Left ventricle myocardium superior (tissue), 1 donor: ENCODE measurements at regions not wholly inside any gene's neighbourhood (a gene's known extent, or its start where the extent isn't known, plus 50 kb on each side); places are given as distances from the start of the nearest gene placed in this dataset.
"Not testable (repeated sequence)": the region's sequence is repeated elsewhere in the genome, so short reads cannot be mapped to it uniquely, and the experiment has no call there.

Experiments used
- ATAC-seq: fragments of 200-7000 bp; cut with Tn5 transposase; one replicate; pipeline ENCODE4 v1.9.1; 2020; ENCODE audit warnings: mild to moderate bottlenecking, moderate library complexity
- DNase-seq: peaks from one replicate; pipeline ENCODE4 v3.0.0-alpha.2; 2020
- intact Hi-C: fragments of 100-400 bp; cut with micrococcal nuclease; formaldehyde crosslinking; loops from one replicate; pipeline ENCODE4 v1.11.0; 2022
- donor health status: DM: no; HTN: yes; CAD: no; lungs with severe emphysema.

DNA sequence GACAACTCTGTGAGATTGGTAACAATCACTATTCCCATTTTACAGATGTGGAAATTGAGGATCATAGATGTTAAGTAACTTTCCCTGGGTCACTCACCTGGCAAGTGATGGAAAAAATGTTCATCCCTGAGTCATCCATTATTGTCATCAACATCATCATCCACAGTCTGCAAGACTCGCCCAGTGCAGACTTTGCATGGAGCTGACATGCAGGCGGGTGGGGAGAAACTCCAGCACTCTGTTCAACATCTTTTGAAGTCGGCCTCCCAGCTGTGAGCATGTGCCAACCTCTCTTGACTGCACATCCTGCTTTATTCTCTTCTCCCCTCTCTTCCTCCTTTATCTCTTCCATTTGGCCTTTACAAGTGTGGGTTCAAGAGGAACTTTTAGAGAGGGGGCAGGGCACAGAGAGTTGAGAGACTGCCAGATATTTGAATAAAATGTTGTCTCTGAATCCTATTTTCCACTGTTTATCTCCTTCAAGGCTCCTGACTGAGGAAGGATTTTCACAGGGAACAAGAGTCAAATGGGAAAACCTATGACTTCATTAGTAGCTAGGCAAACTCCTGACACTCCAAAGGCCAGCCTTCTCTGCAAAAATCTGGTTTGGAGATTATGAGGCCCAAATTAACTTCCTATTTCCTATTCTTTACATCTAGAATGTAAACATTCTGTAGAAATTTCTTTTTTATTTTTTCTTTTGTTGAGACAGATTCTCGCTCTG is 283.7 kb upstream of the PODXL start:
- intact Hi-C loops: no loop called here
- ATAC-seq: no peak
- no peak for DNase-seq

DNA sequence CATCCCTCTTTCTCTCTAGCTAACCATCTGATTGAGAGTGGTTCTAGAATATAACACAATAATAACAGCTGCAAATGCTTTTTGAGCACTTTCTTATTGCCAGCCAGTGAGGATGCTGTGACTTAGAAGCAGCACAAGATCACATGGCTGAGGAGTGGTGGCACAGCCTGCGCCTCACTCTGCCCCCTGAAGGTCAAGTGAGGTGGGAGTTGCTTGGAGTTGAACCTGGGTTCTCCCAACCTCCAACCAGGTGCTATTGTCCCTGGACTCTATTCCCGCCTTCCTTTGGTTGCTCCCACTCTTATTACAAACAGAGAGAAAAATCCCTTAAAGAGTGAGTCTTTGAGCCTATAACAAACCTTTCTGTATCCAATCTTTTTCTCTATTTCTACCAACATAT is 280.3 kb upstream of the PODXL start:
- DNase-seq: no peak
- ATAC-seq: no peak
- intact Hi-C loops: no loop called here

DNA sequence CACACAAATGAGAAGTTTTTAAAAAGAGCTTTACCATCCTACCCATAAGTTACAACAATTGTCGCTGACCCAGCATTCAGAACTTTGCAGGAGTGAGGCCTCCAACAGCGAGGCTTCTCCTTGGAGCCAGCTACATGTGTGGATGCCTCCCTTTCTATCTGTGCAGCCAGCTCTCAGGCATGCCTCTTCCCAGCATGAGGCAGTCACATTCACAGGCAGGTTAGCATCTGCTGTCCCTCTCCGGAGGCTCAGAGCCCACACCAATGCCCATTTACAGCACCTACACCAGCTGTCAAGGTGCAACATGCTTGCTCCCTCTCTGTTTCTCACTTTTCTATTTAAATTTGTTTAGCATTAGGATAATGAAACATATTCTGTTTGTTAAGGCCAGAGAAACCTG is 278.7 kb upstream of the PODXL start:
- ATAC-seq (no peak), DNase-seq (no peak)
- intact Hi-C loops: no loop called here

DNA sequence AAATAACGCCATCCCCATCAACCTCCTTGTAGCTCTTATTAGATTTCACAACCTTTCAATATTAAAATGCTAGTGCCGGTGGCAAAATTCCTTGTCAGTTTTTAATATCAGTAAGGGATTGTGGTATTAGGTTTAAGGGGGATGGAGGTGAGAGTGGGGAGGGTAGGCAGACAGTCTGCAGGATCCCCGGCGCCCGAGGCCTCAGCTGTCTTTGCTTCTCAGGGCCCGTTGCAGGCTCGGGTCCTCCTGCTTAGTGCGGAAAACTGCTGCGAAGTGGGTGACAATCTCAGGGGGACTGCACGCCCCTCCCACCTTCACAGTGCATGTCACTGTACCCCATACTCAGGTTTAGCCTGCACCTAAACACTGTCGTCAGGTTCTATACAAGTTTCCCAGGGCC is 274.3 kb upstream of the PODXL start:
- intact Hi-C loops: no loop called here
- DNase-seq: no peak
- no peak for ATAC-seq

DNA sequence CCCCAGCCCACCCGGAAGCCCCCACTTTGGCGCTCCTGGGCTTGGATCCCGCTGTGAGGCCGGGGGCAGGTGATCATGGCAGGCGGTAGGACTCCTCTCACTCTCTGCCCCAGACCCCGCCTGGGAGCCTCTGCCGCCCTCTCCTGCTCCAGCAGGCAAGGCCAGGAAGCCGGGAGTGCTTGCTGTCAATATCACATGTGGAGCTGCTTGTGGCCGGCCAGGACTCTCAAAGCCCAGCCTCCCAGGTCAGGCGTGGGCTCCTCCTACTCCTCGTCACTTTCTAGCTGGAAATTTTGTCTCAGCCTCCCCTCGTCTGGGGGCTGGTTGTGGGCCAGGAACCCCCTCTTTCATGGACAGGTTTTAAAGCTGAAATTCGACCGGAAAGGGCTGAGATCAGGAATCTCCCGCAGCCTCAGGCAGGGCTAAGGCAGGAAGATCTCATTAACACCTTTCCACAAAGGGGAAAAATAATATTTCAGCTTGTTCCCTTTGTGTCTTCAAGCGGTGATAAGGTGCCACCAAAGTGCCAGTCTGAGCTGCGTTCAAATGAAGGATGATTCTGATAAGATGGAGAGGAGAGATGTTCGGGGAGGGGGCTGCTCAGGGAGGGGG is 273.6 kb upstream of the PODXL start:
- ATAC-seq (peak; percentile 41), DNase-seq (no peak)
- intact Hi-C loops: no loop called here

DNA sequence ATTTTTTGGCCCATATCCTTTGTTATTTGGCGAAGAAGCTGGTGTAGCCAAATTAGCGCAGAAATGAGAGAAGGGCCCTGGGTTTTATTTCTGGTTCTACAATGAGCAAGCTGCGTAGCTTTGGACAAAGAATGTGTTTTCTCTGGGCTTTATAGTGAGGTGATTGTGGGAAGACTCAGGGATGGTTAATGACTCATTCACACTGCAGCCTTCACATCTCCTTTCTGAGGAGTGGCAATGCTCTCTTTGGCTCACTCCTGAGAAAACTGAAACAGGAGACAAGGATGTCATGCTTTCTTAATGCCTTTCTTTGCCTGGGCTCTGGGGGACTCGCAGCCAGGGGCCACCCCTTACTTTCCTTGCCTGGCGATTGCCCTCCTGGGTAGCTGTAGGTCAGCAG is 271.0 kb upstream of the PODXL start:
- DNase-seq: no peak
- ATAC-seq: no peak
- intact Hi-C loops: no loop called here

DNA sequence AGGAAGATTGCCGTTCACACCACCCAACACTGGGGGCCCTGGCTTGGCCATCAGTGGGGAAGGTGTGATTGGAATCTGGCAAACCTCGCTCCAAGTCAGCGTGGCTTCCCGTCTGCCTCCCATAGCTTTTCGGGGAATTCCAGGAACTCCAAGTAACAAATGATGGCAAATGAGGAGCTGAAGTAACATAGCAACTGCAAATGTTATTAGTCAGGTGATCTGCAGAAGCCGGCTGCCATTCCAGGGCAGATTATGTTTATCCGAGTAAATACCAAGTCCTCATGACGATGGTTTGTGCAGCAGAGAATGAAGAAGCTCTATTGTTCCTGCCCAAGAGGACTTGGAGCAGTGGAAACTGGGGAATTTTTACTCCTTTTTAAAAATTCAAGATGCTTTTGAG is 270.5 kb upstream of the PODXL start:
- DNase-seq (no peak), ATAC-seq (no peak)
- intact Hi-C loops: no loop called here

DNA sequence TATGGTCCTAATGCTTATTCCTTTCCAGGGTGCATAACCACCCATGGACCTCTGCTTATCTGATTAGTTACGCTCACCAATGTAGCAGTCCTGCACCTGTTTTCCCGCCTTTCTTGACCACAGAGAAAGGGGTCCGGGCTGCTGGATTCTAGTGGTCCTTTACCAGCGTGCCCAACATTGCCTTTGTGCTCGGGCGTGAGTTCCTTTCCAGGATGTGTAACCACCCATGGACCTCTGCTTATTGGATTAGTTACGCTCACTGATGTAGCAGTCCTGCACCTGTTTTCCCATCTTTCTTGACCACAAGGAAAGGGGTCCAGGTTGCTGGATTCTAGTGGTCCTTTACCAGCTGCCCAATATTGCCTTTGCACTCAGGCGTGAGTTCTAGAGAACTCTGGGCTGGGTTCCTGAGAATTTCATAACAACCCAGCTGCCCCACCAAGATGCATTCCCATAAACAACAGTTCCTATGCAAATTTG is 267.6 kb upstream of the PODXL start:
- DNase-seq, intact Hi-C loops, ATAC-seq: not testable (repeated sequence)

DNA sequence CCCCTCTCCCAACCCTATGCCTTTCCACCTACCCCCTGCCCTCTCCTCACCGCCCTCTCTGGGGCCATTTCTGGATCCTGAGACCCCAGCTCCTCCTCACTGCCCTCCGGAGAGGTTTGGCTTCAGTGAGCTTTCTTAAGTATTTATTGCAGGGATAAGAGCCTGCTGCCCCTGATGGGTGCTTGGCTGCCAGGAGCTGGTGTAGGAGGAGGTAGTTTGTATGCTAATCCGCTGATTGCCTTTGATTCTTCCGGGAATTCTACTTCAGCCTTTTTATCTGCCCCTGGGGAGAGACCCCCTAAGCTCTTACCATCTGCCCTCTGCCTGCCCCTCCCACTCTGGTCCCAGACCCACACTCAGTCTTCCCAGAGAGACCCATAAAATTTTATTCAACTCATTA is 263.5 kb upstream of the PODXL start:
- DNase-seq (no peak), ATAC-seq (no peak)
- intact Hi-C loops: no loop called here

DNA sequence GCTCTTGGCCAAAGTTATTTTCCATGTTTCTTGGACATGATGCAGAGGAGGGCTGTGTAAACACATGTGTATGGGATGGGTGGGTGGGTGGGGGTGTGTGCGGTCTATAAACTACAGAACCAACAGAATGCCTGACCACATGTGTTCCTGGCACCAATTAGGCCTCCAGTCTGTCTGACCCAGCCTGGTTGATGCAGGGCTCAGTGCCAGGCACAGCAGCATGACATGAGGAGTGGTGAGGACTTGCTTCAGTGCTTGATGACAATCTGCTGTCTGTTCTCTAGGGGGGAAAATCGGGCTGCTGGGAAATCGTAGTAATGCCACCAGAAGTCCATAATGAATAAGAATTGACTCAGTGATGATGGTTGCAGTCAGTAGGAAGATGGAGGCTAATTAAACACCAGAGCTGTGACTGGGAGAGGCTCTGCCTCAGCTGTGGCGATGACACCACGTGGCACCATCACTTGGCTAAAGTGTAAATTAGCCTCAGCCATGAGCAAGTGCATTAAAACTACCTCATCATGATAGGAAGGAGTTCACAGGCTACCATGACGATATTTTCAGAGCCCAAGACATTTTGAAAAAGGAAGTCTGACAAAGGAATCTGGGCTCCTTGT is 260.1 kb upstream of the PODXL start:
- intact Hi-C loops: no loop called here
- DNase-seq (no peak), ATAC-seq (no peak)

DNA sequence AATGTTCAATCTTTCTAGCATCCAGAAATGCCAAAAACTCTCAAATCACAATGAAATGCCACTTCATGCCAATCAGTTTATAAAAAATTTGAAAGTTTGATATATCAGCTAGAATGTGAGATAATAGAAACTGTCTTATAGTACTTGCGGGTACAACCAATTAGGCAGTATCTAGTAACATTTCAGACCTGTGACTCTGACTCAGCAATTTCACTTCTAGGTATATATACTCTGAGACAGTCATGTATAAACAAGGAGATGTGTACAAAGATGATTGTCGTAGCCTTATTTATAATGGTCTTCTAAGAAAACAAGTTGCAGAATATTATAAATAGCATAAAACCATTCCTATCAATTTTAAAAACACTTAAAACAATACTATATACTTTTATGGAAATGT is 252.3 kb upstream of the PODXL start:
- DNase-seq (no peak), ATAC-seq (no peak)
- intact Hi-C loops: no loop called here

DNA sequence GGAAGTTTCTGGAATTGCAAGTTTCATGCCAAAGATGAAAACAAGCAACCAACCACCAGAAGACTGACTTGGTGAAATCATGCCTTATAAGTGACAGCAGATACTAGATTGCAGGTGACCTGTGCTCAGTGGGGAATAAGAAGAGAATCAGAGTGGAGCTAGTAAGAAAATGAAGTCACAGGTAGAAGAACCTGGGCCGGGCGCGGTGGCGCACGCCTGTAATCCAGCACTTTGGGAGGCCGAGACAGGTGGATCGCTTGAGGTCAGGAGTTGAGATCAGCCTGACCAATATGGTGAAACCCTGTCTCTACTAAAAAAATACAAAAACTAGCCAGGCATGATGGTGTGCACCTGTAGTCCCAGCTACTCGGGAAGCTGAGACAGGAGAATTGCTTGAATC is 251.7 kb upstream of the PODXL start:
- DNase-seq, ATAC-seq, intact Hi-C loops: not testable (repeated sequence)

DNA sequence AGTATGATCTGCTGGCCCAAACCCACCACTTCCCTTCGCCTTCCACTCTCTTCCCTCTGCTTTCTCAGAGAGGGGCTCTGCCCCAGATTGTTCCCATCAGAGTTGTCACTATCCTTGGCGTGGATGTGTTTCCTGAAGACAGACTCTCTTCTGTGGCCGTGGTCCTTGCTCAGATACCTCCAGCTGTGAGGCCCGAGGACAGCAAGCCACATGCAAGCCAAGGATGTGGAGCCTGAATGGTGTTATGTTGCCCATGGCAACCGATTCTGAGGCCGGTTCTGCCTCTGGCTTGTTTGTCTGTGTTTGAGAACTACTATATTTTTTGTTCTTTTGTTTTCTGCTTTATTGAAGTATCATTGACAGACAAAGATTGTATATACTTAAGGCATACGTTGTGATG is 247.4 kb upstream of the PODXL start:
- ATAC-seq (no peak), DNase-seq (no peak)
- intact Hi-C loops: no loop called here

DNA sequence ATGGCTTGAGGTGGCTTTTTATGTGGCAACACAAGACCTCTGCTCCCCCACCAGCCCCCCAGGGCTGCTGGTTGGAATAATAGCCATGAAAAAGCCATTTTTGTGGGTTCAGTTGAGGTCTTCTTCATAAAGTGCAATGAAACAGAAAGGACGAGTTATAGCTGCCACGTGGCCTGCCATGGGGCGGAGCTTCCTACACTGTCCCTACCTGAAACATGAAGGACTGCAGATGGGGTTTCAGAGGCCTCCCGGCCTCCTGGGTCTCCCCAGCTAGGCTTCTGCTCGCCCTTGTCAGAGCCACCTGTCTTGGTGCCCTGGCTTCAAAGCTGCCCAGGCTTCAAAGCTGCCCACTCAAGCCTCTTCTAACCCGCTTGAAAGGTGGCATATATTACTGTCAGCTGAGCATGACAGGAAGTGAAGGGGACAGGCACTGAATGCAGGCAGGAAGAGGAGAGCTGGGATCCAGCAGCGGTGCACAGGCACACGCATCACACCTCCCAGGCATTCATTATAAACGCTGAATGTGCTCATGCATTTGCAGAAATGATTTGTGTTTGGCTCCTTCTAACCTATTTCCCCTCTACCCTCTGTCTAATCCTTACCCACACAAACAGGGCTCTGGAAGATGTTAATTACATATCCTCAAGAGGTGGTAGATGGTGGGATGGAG is 245.9 kb upstream of the PODXL start:
- intact Hi-C loops: no loop called here
- no peak for ATAC-seq
- no peak for DNase-seq

DNA sequence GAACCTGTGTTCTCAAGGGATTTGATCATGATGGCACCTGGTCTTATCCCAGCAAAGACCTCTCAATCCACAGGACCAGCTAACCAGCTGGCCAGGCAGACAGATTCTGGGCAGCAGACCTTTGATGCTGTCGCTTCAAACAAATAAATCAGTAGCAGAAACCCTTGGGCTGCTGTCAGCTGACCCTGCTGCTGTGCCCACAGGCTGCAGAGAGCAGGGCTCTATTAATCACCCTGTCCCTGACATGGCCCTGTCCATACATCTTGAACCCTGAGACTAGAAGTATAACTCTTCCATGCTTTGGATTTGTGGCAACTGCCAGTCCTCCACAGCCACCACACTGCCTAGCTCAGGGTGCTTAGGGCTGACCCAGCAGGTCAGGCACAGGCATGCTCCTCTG is 244.1 kb upstream of the PODXL start:
- no peak for ATAC-seq
- DNase-seq: no peak
- intact Hi-C loops: no loop called here

DNA sequence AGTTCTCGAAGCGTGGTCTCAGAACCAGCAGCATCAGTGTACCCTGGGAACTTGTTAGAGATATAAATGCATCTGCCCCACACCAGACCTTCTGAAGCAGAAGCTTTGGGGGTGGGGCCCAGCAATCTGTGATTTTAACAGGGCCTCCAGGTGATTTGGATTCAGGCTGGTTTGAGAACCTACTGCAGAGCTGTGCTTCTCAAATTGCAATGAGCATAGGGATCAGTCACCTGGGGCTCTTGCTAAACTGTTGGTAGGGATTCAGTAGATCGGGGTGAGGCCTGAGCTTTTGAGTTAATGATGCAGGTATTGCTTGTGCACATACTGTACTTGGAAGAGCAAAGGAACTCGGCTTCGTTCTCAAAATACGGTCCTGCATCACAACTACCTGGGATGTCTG is 243.6 kb upstream of the PODXL start:
- intact Hi-C loops: no loop called here
- DNase-seq (no peak), ATAC-seq (no peak)

DNA sequence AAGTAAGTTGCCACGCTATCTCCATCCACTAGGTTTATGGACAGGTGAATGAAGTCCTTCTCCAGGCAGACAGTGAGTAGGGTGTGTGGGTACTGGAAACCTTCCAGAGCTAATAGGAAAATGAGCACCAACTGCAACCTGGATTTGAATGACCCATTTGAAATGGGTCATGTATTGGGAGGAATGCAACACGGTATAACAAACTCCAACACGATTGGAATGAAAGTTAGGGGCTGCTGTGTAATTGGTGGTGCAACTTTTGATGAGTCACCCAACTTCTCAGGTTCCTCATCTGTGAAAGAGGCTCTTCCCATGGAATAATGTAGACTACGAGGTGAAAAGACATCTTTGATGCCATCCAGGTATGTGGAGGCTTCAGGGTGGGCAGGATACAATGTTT is 241.4 kb upstream of the PODXL start:
- DNase-seq (no peak), ATAC-seq (no peak)
- intact Hi-C loops: no loop called here

DNA sequence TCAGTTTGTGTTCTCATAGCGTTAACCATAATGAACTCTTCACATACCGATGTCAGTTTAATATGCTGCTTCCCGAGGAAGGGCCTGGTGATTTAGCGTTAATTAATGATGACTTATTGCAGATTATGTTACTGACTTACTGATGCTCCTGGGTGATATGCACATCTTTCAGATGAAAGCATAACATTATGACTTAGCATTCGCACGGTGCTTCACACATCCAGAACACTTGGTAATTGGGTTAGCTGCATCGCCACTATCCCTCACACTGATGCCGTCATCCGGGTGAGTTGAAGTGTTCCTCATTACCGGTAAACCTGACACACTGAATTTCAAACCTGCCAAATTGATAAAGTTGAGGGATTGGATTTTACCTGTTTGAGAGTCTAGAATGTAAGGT is 239.0 kb upstream of the PODXL start:
- intact Hi-C loops: no loop called here
- ATAC-seq: no peak

DNA sequence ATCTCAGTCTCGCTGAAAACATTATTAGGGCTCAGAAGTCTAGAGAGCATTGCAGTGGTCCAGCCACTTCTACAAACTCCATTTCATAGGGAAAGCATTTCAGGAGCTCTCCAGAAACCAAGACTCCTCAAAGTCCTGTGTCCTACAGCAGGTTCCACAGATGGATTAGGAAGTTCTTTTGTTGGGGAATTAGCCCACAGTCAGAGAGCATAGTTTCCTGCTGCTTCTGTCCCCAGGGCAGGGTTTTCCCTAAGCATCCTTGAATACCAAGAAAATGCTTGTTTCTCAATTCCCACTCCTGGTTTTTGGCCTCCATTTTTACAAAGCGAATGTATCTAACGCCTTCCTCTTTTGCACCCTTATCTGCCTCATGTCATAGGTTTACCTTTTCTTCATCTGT is 235.9 kb upstream of the PODXL start:
- no peak for DNase-seq
- ATAC-seq: no peak
- intact Hi-C loops: no loop called here

More for the DNA sequence above, 239.0 kb upstream of the PODXL start:
- no peak for DNase-seq

DNA sequence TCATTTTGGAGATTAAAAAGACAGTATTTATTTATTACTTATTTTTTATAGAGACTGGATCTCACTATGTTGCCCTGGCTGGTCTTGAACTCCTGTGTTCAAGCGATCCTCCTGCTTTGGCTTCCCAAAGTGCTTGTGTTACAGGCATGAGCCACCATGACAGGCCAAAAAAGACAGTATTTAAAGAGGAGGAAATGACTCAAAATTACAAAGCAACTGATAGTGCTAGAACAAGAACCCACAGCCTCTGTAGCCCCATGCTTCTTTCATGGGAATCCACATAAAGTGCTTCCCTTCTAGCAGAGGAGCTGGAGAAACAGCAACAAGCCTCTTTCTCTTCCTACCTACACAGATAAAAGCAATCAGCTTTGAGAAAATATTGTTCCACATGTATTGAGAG is 230.7 kb upstream of the PODXL start:
- DNase-seq (no peak), ATAC-seq (no peak)
- intact Hi-C loops: no loop called here
